GM23248 (cell line): ENCODE measurements at regions not wholly inside any gene's neighbourhood (a gene's known extent, or its start where the extent isn't known, plus 50 kb on each side); places are given as distances from the start of the nearest gene placed in this dataset.

Experiments used
- EZH2 ChIP-seq: fragments of 200-600 bp; sonication (generic); IDR thresholded peaks from 2 replicates; pipeline ENCODE4 v1.6.1; 2018; ENCODE audit warnings: antibody characterized with exemption, mild to moderate bottlenecking; ENCODE audit not compliant: insufficient read depth, poor library complexity, severe bottlenecking
- EZH2phosphoT487 ChIP-seq: fragments of 200-600 bp; sonication (generic); IDR thresholded peaks from 2 replicates; pipeline ENCODE4 v1.6.1; 2018; ENCODE audit warnings: antibody characterized with exemption, moderate library complexity, mild to moderate bottlenecking, low read depth; ENCODE audit not compliant: insufficient read depth

DNA sequence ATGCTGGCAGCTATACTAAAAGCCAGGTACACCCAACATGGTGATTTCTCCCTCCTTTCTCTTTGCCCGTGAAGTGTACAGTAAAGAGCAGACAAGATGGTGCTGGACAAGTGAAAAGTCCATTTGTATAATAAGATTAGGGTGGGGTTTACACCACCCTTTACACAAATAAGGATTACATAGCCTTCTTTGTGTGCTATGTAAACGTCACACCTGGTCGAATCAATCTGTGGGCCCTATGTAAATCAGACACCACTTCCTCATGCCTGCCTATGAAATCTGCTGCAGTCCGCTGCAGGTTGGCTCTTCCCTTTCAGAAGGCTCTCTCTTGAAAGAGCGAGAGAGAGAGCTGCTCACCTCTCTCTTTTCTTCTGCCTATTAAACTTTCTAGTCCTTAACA, 1054.3 kb upstream of the SLC39A10 start:
- TF ChIP-seq EZH2 (no peak), EZH2phosphoT487 (no peak)
